H4 (cell line): ENCODE measurements at regions not wholly inside any gene's neighbourhood (a gene's known extent, or its start where the extent isn't known, plus 50 kb on each side); places are given as distances from the start of the nearest gene placed in this dataset.
"Not testable (repeated sequence)": the region's sequence is repeated elsewhere in the genome, so short reads cannot be mapped to it uniquely, and the experiment has no call there.

Experiments
- DNase-seq: peaks from one replicate; pipeline ENCODE4 v3.0.0-alpha.2; 2015; ENCODE audit warnings: low spot score

GRCh38 chr4:18675586-18676525, 654.3 kb upstream of the LCORL start:
- no peak for DNase-seq

- no peak for DNase-seq
Measured at GRCh38 chr4:18670034-18670433, 648.5 kb upstream of the LCORL start.

GRCh38 chr4:18669390-18669789, 647.8 kb upstream of the LCORL start:
- no peak for DNase-seq

- DNase-seq: no peak
Measured at GRCh38 chr4:18666322-18666721, 644.8 kb upstream of the LCORL start.

GRCh38 chr4:18664171-18664570, 642.6 kb upstream of the LCORL start:
- DNase-seq: no peak

GRCh38 chr4:18645351-18645750, 623.8 kb upstream of the LCORL start:
- no peak for DNase-seq

- no peak for DNase-seq
Measured at GRCh38 chr4:18641334-18641733, 619.8 kb upstream of the LCORL start.

- no peak for DNase-seq
Measured at GRCh38 chr4:18638031-18638430, 616.5 kb upstream of the LCORL start.

- no peak for DNase-seq
Measured at GRCh38 chr4:18636001-18636585, 614.5 kb upstream of the LCORL start.

- DNase-seq: no peak
Measured at GRCh38 chr4:18635531-18635930, 614.0 kb upstream of the LCORL start.

- no peak for DNase-seq
Measured at GRCh38 chr4:18631586-18631985, 610.0 kb upstream of the LCORL start.

GRCh38 chr4:18630218-18631110, 608.9 kb upstream of the LCORL start:
- DNase-seq: no peak

- DNase-seq: no peak
Measured at GRCh38 chr4:18627447-18628005, 606.0 kb upstream of the LCORL start.

- DNase-seq: no peak
Measured at GRCh38 chr4:18626996-18627395, 605.4 kb upstream of the LCORL start.

GRCh38 chr4:18626366-18626765, 604.8 kb upstream of the LCORL start:
- no peak for DNase-seq

GRCh38 chr4:18621186-18621585, 599.6 kb upstream of the LCORL start:
- DNase-seq: no peak

GRCh38 chr4:18616720-18617119, 595.2 kb upstream of the LCORL start:
- DNase-seq: no peak

- no peak for DNase-seq
Measured at GRCh38 chr4:18611026-18611425, 589.5 kb upstream of the LCORL start.

- no peak for DNase-seq
Measured at GRCh38 chr4:18608908-18609533, 587.5 kb upstream of the LCORL start.

GRCh38 chr4:18602610-18603009, 581.1 kb upstream of the LCORL start:
- not testable (repeated sequence) for DNase-seq

GRCh38 chr4:18593297-18594002, 571.9 kb upstream of the LCORL start:
- peak; percentile 79 for DNase-seq
